Adrenal gland (tissue), 9 donors: ENCODE measurements at regions not wholly inside any gene's neighbourhood (a gene's known extent, or its start where the extent isn't known, plus 50 kb on each side); places are given as distances from the start of the nearest gene placed in this dataset.

ENCODE experiments used
- DNase-seq, 7 donors: peaks; one replicate each; pipeline ENCODE4 v3.0.0-alpha.2; 2019 to 2020
- H3K27ac ChIP-seq, 5 donors: fragments of 200-600 bp; sonication (generic) in 4 of 5; 1 replicate in 3 of 5; 2 replicates in 2 of 5; pipeline versions ENCODE4 v1.5.1 to v1.8.0; 2016 to 2020; ENCODE audit warnings: mild to moderate bottlenecking in 1 of 5
- H3K27me3 ChIP-seq: fragments of 200-600 bp; 2 replicates; pipeline ENCODE4 v1.8.0; 2021
- H3K36me3 ChIP-seq, 2 donors: fragments of 200-600 bp; replicated peaks in 1 of 2; 1 replicate in 1 of 2; 2 replicates in 1 of 2; pipeline versions ENCODE4 v1.5.1 to v1.8.0; 2018 to 2022
- H3K4me1 ChIP-seq, 2 donors: fragments of 200-600 bp; replicated peaks in 1 of 2; 1 replicate in 1 of 2; 2 replicates in 1 of 2; pipeline versions ENCODE4 v1.5.1 to v1.8.0; 2018 to 2021
- H3K4me3 ChIP-seq, 4 donors: fragments of 200-600 bp; sonication (generic) in 3 of 4; one replicate each; pipeline ENCODE4 v1.5.1; 2016 to 2018
- H3K9me3 ChIP-seq, 3 donors: fragments of 200-600 bp; sonication (generic) in 1 of 3; replicated peaks in 1 of 3; 1 replicate in 2 of 3; 2 replicates in 1 of 3; pipeline versions ENCODE4 v1.5.1 to v1.8.0; 2016 to 2021
- POLR2A ChIP-seq, 2 donors: fragments of 450-650 bp; IDR thresholded peaks; one replicate each; pipeline ENCODE4 v1.6.1; 2017; ENCODE audit warnings: antibody characterized with exemption in 2 of 2, mild to moderate bottlenecking in 2 of 2, moderate library complexity in 1 of 2
- WGBS, 4 donors: extraction: QIAGEN DNeasy Blood & Tissue Kit in 2 of 4; methylation state at CpG; one replicate each; pipeline versions ENCODE4 v1.1.5 to v1.1.7; 2013 to 2017; 5-methylcytosine and 5-hydroxymethylcytosine counted together
- intact Hi-C, 2 donors: fragments of 100-400 bp; cut with DNase I; formaldehyde crosslinking; loops; one replicate each; pipeline versions ENCODE4 v1.14.1 to v1.15.0; 2022 to 2023
- TF ChIP-seq, protein P1 (sequence below), 6 experiments: fragments of 450-650 bp in 4 of 6; fragments of 200-600 bp in 2 of 6; sonication (generic) in 1 of 6; IDR thresholded peaks; 1 replicate in 5 of 6; 2 replicates in 1 of 6; pipeline versions ENCODE4 v1.5.1 to v1.8.0; 2016 to 2021; ENCODE audit warnings: antibody characterized with exemption in 6 of 6, mild to moderate bottlenecking in 2 of 6, moderate library complexity in 1 of 6
- donor health status: healthy with polysubstance abuse.
- donor health status: Bipolar disorder and iron deficiency.
- donor health status: DM: yes; HTN: yes; CAD: no.
- donor health status: DM: no; HTN: no; CAD: no.
- donor health status: DM: no; HTN: no; CAD: no.

- Histone ChIP-seq H3K4me3 (no peak overlapping the region), H3K9me3 (no peaks in the 10 kb centered on the region), H3K4me1 (no peaks in the 10 kb centered on the region), H3K27me3 (no peaks in the 10 kb centered on the region), H3K36me3 (no peaks in the 10 kb centered on the region), H3K27ac (no peak overlapping the region)
- DNase-seq = no peak
- no peak for TF ChIP-seq POLR2A (IDR thresholded peaks at IDR 0.05)
- TF ChIP-seq, protein P1, sequence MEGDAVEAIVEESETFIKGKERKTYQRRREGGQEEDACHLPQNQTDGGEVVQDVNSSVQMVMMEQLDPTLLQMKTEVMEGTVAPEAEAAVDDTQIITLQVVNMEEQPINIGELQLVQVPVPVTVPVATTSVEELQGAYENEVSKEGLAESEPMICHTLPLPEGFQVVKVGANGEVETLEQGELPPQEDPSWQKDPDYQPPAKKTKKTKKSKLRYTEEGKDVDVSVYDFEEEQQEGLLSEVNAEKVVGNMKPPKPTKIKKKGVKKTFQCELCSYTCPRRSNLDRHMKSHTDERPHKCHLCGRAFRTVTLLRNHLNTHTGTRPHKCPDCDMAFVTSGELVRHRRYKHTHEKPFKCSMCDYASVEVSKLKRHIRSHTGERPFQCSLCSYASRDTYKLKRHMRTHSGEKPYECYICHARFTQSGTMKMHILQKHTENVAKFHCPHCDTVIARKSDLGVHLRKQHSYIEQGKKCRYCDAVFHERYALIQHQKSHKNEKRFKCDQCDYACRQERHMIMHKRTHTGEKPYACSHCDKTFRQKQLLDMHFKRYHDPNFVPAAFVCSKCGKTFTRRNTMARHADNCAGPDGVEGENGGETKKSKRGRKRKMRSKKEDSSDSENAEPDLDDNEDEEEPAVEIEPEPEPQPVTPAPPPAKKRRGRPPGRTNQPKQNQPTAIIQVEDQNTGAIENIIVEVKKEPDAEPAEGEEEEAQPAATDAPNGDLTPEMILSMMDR (IDR thresholded peaks at IDR 0.05) = no peak
- WGBS, 4 donors = 93 to 97% (median 95%) methylated on average over 4 of the region's 4 CpGs
- intact Hi-C loops = no loop called here
Observed at GRCh38 chr1:61593331-61593730, 131.6 kb downstream of the TM2D1 start.

GRCh38 chr1:61591351-61591750, 133.6 kb downstream of the TM2D1 start:
- intact Hi-C loops = no loop called here
- no peak for TF ChIP-seq POLR2A (IDR thresholded peaks at IDR 0.05)
- TF ChIP-seq, protein P1 (IDR thresholded peaks at IDR 0.05) = no peak
- H3K4me1 ChIP-seq = no peaks in the 10 kb centered on the region
- H3K9me3 ChIP-seq = no peaks in the 10 kb centered on the region
- no peak overlapping the region for H3K27ac ChIP-seq
- DNase-seq = no peak
- no peaks in the 10 kb centered on the region for H3K36me3 ChIP-seq
- no peak overlapping the region for H3K4me3 ChIP-seq
- H3K27me3 ChIP-seq = no peaks in the 10 kb centered on the region
- WGBS, 4 donors = 83 to 89% (median 86%) methylated on average over 9 of the region's 9 CpGs

DNA sequence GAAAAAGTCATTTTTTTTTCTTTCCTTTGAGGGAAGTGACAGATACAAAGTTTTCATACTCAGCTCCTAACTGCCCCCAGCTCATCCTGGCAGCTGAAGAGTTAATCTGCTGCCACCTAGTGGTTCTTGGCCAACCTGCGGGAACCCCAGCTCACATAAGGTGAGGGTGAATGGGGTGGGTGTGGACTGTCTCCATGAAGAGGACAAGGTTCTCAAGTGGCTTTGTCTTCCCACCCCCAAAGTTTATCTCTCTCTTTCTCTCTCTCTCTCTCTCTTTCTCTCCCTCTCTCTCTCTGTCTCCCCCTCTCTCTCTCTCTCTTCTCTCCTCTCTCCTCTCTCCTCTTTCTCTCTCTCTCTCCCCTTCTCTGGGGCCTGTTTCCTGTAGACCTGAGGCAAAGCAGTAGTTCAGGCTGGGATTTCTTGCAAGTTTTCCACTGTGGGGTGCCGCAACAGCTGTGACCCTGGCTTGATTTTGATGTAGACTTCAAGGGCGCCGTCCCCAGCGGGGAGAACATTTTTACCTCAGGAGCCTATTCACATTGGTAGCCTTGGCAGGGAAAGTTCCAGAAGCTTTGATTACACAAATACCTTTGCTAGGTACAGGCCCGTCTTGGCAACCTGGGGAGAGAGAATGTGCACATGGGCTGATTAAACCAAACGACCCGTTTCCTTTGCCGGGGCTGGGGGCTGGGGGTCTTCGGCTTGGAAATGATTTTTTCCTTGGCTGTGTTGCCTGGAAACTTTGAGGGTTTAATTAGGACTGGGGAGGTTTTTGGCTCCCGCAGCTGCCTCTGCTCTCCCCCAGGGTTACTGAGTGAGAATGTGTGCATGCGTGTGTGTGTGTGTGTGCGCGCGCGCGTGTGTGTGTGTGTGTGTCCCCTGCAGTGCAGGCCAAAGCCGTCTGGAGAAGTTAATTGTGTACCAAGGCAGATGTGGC, 135.9 kb downstream of the TM2D1 start:
- Histone ChIP-seq H3K36me3 (no peaks in the 10 kb centered on the region), H3K27ac (no peak overlapping the region), H3K27me3 (no peaks in the 10 kb centered on the region), H3K4me3 (no peak overlapping the region), H3K4me1 (no peaks in the 10 kb centered on the region), H3K9me3 (no peaks in the 10 kb centered on the region)
- peak; percentile 36 to 80 (median 66) for DNase-seq
- 55 to 73% (median 65%) methylated on average over 17 to 18 of the region's 18 CpGs for WGBS, 4 donors
- intact Hi-C loops = no loop called here
- TF ChIP-seq POLR2A (IDR thresholded peaks at IDR 0.05) = no peak
- TF ChIP-seq, protein P1 (IDR thresholded peaks at IDR 0.05) = peak; percentile 47 to 72 (median 61)

GRCh38 chr1:61585714-61586113, 139.2 kb downstream of the TM2D1 start:
- intact Hi-C loops = no loop called here
- no peaks in the 10 kb centered on the region for H3K27me3 ChIP-seq
- no peak for DNase-seq
- H3K36me3 ChIP-seq = no peaks in the 10 kb centered on the region
- H3K9me3 ChIP-seq = no peaks in the 10 kb centered on the region
- WGBS, 4 donors = 85 to 93% (median 89%) methylated on average over 7 of the region's 7 CpGs
- no peak overlapping the region for H3K27ac ChIP-seq
- H3K4me3 ChIP-seq = no peak overlapping the region
- TF ChIP-seq, protein P1 (IDR thresholded peaks at IDR 0.05) = no peak
- TF ChIP-seq POLR2A (IDR thresholded peaks at IDR 0.05) = no peak
- H3K4me1 ChIP-seq = no peaks in the 10 kb centered on the region
